KMS-11 (cell line): ENCODE measurements at regions not wholly inside any gene's neighbourhood (a gene's known extent, or its start where the extent isn't known, plus 50 kb on each side); places are given as distances from the start of the nearest gene placed in this dataset.

ENCODE experiments used
- H2AFZ ChIP-seq: fragments of 200-600 bp; sonication (generic); 2 replicates; pipeline ENCODE4 v1.6.1; 2016; ENCODE audit warnings: antibody characterized with exemption, mixed run types, low read depth
- H3K27ac ChIP-seq: fragments of 200-600 bp; sonication (generic); 2 replicates; pipeline ENCODE4 v1.6.1; 2016; ENCODE audit warnings: mild to moderate bottlenecking, mixed run types
- H3K27me3 ChIP-seq: fragments of 200-600 bp; sonication (generic); 2 replicates; pipeline ENCODE4 v1.6.1; 2017; ENCODE audit warnings: mild to moderate bottlenecking, low read depth, mixed run types, moderate library complexity; ENCODE audit not compliant: insufficient read depth
- H3K36me3 ChIP-seq: fragments of 200-600 bp; sonication (generic); 2 replicates; pipeline ENCODE4 v1.6.1; 2017; ENCODE audit warnings: mild to moderate bottlenecking, mixed run types; ENCODE audit not compliant: insufficient read depth
- H3K4me1 ChIP-seq: fragments of 200-600 bp; sonication (generic); 2 replicates; pipeline ENCODE4 v1.6.1; 2016; ENCODE audit warnings: mild to moderate bottlenecking, low read depth, mixed run types; ENCODE audit not compliant: poor library complexity, severe bottlenecking
- H3K4me2 ChIP-seq: fragments of 200-600 bp; sonication (generic); 2 replicates; pipeline ENCODE4 v1.7.0; 2016; ENCODE audit warnings: mild to moderate bottlenecking, mixed run types
- H3K4me3 ChIP-seq: fragments of 200-600 bp; sonication (generic); IDR thresholded peaks from 2 replicates; pipeline ENCODE4 v1.6.1; 2017; ENCODE audit warnings: low read depth, low read length, mixed read lengths; ENCODE audit not compliant: insufficient read depth
- H3K79me2 ChIP-seq: fragments of 200-600 bp; sonication (generic); 2 replicates; pipeline ENCODE4 v1.6.1; 2016; ENCODE audit warnings: low read depth, mixed run types; ENCODE audit not compliant: insufficient read depth
- H3K9ac ChIP-seq: fragments of 200-600 bp; sonication (generic); 2 replicates; pipeline ENCODE4 v1.6.1; 2016; ENCODE audit warnings: mild to moderate bottlenecking, mixed run types
- H4K20me1 ChIP-seq: fragments of 200-600 bp; sonication (generic); 2 replicates; pipeline ENCODE4 v1.6.1; 2016; ENCODE audit warnings: mild to moderate bottlenecking, mixed run types; ENCODE audit not compliant: insufficient read depth
- CTCF ChIP-seq: fragments of 200-600 bp; sonication (generic); conservative IDR thresholded peaks from 2 replicates; pipeline ENCODE4 v1.6.1; 2017; ENCODE audit warnings: low read depth, mild to moderate bottlenecking, antibody characterized with exemption, low read length, moderate library complexity, mixed read lengths

GRCh38 chr22:49361164-49361563 is 466.5 kb downstream of the BRD1 start:
- Histone ChIP-seq H3K4me2 (no peak overlapping the region), H2AFZ (no peak overlapping the region), H3K27me3 (no peaks in the 10 kb centered on the region; the same call in 1 of the 2 replicates), H3K9ac (no peak overlapping the region), H3K4me1 (no peaks in the 10 kb centered on the region), H4K20me1 (no peaks in the 10 kb centered on the region), H3K79me2 (no peaks in the 10 kb centered on the region), H3K4me3 (no peak overlapping the region), H3K36me3 (no peaks in the 10 kb centered on the region), H3K27ac (no peak overlapping the region)
- no peak for TF ChIP-seq CTCF

GRCh38 chr22:49360746-49361145 is 466.9 kb downstream of the BRD1 start:
- H3K4me2 ChIP-seq = no peak overlapping the region
- H3K79me2 ChIP-seq = no peaks in the 10 kb centered on the region
- no peaks in the 10 kb centered on the region; the same call in 1 of the 2 replicates for H3K27me3 ChIP-seq
- H3K4me3 ChIP-seq = no peak overlapping the region
- no peaks in the 10 kb centered on the region for H3K36me3 ChIP-seq
- no peak overlapping the region for H3K9ac ChIP-seq
- TF ChIP-seq CTCF = no peak
- no peak overlapping the region for H3K27ac ChIP-seq
- no peaks in the 10 kb centered on the region for H3K4me1 ChIP-seq
- no peaks in the 10 kb centered on the region for H4K20me1 ChIP-seq
- H2AFZ ChIP-seq = no peak overlapping the region

- no peak for TF ChIP-seq CTCF
- Histone ChIP-seq H3K9ac (no peak overlapping the region), H3K36me3 (no peaks in the 10 kb centered on the region), H2AFZ (no peak overlapping the region), H3K79me2 (no peaks in the 10 kb centered on the region), H3K27me3 (peaks cover 5% of the 10 kb centered on the region; the same call in 1 of the 2 replicates), H3K27ac (no peak overlapping the region), H3K4me1 (no peaks in the 10 kb centered on the region), H3K4me2 (no peak overlapping the region), H4K20me1 (no peaks in the 10 kb centered on the region), H3K4me3 (no peak overlapping the region)
These were observed 468.6 kb downstream of the BRD1 start for GRCh38 chr22:49359076-49359475.

- no peak for TF ChIP-seq CTCF
- Histone ChIP-seq H3K9ac (no peak overlapping the region), H3K27ac (no peak overlapping the region), H4K20me1 (no peaks in the 10 kb centered on the region), H2AFZ (no peak overlapping the region), H3K27me3 (peaks cover 8% of the 10 kb centered on the region; the same call in 1 of the 2 replicates), H3K4me1 (no peaks in the 10 kb centered on the region), H3K79me2 (no peaks in the 10 kb centered on the region), H3K4me2 (no peak overlapping the region), H3K36me3 (no peaks in the 10 kb centered on the region), H3K4me3 (no peak overlapping the region)
These were observed 469.8 kb downstream of the BRD1 start for GRCh38 chr22:49357661-49358440.
